GM19395 (cell line): ENCODE measurements at regions not wholly inside any gene's neighbourhood (a gene's known extent, or its start where the extent isn't known, plus 50 kb on each side); places are given as distances from the start of the nearest gene placed in this dataset.

Source experiments
- ATAC-seq: cut with Tn5 transposase; IDR thresholded peaks from one replicate; pipeline ENCODE4 v1.9.1; 2021; ENCODE audit warnings: mild to moderate bottlenecking, moderate library complexity; ENCODE audit not compliant: unreplicated experiment

DNA sequence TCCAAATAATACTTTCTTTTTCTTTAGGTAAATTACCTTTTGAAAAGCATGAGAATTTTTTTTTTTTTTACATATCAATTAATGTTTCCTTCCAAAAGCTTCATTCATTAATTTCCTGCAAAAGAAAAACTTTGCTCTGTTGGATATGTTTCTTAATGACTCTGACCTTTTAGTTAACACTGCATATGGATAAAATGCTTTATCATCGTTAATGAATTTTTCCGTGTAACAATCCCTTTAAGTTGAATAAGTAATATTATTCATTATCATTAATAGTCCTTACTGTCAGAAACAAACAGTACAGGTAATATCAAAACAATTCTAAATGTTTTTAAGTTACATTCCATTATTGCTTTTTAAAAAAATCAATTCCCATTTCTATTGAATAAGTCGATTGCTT lies 345.1 kb downstream of the SAMD5 start:
- no peak for ATAC-seq

DNA sequence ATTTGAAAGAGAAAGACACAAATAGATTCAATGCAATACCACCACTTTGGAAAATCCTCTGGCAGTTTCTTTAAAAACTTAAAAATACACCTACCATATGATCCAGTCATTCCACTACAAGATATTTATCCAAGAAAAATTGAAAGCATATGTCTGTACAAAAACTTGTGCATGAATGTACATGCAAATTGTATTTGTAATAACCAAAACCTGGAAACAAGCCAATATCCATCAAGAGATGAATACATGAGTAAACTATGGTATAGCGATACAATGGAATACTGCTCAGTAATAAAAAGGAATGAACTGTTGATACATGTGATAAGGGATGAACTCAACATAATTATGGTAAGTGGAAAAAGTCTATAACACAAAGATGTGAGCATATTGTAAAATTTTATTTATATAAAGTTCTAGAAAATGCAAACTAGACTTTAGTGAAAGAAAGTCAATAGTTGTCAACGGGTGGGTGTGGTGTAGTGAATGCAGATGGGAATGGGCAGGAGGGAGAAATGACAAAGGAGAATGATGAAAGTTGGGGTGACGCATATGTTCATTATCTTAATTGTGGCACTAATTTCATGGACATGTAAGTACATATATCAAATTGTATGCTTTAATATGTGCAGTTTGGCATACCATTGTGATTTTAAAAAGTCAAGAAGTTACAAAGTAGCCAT lies 347.5 kb downstream of the SAMD5 start:
- no peak for ATAC-seq

DNA sequence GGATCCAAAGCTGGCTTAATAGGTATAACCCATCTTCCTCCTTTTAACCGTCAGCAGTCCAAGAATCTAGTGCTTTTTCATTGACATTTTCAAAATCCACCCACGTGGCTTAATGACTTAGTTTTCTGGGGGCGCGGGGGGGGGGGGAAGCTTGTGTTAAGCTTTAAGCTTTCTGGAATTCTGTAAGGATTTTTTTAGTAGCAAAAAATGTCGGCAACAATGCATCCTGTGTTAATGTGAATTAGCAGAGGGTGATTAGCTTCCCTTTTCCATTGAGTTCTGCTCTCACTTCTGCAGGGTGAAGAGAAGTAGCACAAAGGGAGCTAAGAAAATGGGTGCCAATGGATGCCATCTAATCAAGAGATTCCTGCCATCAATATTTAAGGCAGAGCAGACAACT lies 348.2 kb downstream of the SAMD5 start:
- no peak for ATAC-seq

DNA sequence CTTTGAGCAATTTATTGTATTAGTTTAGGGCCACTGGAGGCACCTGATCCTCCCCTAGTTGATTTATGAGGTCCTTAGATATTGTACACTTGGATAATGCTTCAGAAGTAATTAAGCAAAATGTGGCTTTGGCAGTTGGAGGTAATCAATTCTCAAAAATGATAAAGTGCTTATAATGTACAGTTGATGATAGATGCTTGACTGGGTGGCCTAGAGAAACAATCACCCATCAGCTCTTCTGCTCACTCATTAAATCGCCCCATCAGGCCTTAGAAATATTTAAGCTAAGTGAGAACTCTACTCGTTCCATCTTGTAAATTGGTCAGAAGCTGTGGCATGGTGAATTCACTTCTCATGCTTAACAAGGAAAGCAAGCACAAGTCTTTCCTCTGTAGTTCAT lies 349.9 kb downstream of the SAMD5 start:
- ATAC-seq = no peak

DNA sequence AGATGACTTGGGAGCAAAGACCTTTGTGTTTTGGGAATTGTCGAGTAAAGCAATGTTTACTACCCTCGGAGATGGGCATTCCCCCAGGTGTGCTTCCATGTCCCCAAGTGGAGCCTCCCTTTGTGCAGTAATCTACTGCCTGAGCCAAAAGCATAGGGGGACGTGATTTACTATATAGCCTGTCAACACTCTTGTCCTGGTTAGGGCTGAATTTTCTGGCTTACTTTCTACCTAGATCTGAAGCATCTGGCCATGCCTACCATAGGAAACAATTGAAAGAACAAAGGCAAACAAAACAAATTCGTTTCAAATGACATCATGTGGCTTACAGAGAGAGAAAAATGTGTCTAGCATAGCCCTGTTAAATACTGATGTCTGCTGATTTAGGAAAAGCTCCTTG lies 350.6 kb downstream of the SAMD5 start:
- ATAC-seq = no peak

DNA sequence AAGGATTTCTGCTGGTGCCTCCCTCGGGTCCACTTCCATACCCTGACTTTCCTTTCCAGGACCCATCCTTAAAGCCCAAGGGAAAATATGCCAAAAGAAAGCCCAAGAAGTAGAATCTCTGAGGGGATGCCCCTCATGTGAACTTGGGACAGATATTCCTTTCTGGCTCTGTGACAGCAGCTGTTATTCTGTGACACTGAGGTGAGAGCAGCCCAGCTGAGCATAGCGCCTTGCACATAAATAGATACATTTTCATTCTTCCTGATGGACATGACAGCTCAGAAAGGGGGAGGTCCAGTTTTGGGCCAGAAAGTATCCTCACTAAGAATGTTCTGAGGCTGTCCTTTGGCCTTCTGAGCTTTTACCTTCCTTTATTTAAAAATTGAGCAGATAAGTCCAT lies 353.2 kb downstream of the SAMD5 start:
- no peak for ATAC-seq

DNA sequence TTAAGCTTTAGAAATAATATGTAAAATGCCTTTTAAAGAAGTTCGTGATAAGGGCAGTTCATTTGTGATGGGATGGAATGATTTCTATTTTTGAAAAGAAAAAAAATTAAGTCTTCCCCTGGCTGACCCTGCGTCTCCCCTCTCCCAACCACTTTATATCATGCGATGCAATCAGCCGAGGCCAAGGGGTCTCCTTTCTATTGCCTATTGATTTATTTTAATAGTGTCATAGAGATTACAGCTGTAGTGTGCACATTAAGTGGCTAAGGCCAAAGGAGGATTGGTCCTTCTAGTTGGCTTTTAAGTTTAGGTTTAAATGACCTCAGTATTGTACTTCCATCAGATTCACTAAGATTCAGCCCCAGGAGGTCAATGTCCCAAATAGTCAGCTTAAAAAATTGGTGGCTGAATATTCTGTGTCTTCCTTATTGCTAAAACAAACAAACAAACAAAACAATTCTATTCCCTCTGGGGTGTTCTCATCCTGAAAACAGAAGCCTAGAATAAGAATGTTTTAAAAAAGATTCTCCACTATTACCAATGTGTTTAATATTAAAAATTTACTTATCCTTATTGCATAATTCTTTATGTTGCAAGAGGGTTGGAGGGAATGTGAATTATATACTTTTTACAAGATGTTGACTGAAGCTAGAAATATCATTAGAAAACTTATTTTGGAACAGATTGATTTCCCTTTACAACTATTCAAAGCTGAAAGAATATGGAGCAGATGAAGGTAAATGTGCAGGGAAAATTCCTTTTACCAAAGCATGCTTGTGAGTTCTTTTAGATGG lies 359.1 kb downstream of the SAMD5 start:
- ATAC-seq = no peak

DNA sequence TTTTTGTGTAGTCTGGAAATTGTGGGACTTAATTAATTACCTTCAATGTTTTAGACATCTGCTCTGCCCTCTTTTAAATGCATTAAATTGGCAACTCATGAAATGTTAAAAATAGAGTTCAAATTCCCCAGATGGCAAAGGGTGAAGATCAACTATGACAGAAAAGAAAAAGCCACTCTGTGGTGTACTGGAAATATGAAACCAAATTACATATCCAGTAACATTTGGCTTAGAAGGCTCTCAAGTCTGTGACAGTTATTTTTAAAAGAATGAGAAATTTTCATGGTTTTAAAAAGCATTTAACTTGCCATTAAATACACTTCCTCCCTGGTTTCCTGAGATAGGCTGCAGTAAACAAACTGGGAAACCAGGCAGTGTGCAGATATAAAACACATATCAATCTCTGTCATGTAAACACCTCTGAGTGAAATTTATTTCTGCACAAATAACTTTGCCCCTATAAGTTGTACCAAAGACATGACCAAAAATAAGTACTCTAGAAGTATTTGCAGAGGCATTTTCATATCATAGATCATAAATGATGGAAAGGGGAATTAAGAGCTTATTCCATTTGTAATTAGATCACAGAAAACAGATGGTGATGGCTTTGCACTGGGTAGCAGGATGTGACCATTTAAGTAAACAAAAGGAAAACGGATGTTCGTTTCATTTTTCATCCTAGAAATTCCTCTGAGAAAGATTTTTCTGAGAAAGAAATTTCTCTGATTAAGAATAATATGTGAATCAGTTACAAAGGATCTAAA lies 360.1 kb downstream of the SAMD5 start:
- ATAC-seq = no peak

DNA sequence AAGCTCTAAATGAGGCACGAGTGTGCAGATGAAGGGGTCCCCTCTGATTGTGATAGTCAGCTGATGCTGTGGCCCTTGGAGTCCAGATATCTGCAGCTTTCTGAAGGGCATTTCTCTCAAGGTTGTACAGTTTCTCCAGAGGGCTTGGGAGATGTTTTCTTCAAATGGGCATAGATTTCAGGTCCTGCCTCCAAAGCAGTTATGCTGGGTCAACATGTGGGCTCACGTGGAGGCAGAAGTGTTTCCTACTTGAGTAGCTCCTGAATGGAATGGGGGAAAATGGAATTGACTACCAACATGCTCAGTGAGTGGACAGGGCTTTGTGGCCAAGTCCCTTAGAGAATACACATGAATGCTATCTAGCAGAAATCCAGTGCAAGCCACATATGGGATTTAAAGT lies 360.7 kb downstream of the SAMD5 start:
- ATAC-seq = no peak

DNA sequence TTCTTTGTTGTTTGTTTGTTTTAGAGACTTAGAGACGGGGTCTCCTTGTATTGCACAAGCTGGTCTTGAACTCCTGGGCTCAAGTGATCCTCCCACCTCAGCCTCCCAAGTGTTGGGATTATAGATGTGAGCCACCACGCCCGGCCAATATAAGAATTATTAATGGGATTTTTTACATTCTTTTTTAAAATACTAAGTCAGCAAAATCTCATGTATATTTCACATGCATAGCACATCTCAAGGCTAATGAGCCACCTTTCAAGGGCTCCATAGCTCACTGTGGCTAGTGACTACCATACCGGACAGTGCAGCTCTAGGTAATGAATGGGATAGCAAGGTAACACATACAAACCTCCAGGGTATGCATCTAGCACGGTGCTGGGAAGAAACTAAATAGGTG lies 361.4 kb downstream of the SAMD5 start:
- no peak for ATAC-seq

DNA sequence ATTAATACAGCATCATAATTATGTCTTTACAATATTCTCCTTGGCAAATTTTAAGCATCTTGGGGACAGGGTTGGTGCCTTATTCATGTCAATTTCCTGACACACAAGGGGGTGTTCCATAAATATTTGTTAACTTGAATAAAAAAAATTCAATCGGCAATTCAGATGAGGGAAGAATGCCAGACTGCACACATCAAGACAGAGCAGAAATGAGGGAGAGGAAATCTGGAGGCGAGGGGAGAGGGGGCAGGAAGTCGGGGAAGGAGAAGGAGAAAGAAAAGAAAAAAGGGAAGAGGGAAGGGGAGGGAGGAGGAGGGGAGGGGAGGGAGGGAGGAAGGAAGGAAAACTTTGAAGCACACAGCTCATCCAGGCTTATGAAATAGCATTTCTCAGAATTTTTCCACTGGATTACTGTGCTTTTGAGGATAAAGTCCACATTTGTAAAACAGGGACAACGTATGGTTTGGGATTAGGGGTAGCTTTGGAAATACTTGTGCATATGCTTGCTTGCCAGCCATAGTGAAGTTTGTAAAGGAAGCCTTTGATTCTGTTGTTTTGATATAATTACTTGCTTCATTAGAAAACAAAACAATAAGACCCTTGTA lies 362.1 kb downstream of the SAMD5 start:
- no peak for ATAC-seq

DNA sequence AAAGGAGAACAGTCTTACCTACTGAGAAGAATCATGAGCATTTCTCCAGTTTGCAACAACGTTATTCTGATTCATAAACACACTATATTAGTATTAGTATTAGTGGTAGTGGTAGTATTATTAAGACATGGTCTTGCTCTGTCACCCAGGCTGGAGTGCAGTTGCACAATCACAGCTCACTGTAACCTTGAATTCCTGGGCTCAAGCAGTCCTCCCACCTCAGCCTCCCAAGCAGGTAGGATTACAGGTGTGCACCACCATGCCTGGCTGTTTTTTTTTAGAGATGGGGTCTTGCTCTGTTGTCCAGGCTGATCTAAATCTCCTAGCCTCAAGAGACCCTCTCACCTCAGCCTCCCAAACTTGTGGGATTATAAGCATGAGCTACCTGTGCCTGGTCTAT lies 363.5 kb downstream of the SAMD5 start:
- no peak for ATAC-seq

DNA sequence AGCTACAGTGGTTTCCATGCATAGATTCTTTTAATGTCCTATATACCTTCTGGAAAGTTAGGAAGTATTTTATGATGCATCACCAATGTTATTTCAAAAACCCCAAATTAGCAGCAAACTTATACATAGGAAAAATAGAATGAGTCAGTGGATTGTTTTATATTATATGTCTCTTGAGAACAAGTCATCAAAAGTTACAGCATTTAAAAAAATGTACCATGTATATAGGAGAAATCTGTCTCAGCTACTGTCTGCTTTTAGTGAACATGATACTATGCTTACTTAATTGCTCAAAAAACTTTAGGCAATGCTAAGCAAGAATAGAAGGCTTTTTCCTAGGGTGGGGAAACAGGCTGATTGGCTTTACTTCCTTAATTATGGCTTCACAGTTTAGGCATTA lies 365.3 kb downstream of the SAMD5 start:
- no peak for ATAC-seq

DNA sequence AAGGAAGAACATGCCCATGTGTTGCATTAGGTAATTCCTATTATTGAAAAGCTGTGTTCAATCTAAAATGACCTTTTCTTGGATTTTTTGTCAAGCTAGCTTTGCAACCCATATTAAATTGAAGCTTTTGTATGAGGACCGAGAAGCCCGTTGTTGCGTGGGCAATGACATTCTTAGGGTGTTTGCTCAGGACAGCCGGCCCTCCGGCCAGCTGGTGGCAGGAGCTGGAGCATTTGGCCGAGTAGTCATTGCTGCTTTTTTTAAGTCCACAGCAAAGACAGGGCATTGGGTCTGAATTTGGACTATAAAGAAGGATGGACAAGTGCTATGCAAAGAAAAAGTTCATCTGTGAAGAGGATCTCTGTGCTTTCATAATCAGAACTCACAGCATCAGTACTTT lies 365.8 kb downstream of the SAMD5 start:
- ATAC-seq = no peak

DNA sequence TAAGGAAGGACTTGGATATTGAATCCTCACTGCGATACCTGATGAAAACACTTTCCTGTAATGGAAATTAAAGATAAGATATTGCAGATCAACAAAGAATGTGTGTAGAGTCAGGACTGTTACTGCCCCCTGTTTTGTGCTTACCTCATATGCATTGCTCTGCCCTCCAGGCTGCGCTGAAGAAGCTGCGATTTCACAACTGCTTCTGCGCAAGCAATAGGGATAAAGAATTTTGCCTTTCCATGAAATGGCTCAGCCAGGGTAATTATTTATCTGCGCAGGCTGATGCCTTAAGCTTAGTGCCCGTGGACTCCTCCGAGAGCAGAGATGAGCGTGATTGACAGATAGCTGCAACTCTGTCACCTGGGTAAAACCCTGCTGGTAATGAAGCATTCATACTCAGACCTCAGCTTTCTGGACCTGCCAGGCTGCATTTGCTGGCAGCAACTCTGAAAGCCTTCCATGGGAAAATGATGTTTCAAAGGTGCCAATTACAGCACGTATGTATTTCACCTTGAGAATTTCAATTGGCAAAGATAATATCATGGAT lies 370.6 kb downstream of the SAMD5 start:
- no peak for ATAC-seq

DNA sequence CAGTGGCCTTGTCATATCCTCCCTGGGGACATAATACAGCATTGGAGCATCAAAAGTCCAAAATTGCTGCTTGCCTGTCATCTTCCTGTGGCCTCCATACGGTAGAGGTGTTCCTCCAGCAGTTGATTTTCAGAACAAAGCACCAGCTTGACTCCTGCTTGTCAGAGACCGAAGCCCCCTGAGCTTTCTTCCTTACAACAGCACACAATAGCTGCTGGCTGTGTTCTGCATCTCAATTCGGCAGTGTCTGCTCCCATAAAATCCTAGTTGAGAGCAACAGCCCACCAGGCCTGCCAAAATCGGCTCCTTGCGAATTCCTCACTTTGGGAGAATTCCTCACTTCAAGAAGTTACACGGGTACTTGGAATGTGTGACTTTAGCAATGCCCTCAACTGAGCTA lies 372.9 kb downstream of the SAMD5 start:
- no peak for ATAC-seq

DNA sequence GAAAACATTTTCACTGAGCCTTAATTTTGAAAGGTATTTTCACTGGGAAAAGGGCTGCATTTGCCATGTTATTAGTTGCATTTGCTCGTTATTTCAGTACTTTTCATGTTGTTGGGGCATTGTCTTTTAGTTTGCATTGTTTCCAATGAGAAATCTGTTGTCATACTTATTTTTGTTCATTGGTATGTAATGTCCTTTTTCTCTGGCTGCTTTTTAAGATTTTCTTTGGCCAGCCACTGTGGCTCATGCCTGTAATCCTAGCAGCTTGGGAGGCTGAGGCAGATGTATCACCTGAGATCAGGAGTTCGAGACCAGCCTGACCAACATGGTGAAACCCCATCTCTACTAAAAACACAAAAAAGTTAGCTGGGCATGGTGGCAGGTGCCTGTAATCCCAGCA lies 379.9 kb downstream of the SAMD5 start:
- no peak for ATAC-seq

DNA sequence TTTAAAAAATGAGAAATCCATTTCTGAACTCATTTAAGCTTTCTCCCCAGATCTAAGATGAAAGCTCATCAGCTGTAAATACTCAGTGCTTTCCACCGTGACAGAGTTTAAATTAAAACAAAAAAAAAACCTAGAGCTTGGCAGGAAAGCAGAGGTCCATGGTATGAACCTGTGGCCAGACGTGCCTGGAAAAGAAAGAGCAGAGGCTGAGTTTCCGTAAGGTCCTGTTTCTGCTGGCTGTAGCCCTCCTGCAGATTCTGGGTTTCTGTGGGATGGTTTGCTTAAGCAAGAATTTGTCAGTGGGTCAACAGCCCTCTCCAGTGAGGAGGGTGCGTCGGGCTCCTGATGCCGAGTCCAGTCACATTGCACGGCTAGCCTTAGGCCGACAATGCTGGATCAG lies 383.2 kb downstream of the SAMD5 start:
- ATAC-seq = no peak

DNA sequence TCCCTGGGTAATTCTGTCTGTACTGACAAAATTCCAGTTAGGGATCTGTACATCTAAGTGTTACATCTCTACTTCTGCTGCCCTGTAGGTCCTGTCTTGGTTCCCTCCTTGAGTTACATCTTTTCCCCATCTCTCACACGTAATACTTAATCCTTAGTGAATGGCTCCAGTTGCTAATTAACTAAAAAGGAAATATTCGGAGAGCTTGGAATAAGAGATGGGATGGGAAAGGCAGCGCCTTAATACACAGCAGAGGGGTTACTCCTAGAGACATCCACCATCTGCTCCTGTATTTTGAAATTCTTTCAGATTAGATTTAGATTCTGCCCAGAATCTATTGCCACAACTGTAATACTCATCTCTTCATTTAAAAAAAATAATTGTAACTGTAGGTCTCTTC lies 384.0 kb downstream of the SAMD5 start:
- ATAC-seq = no peak

DNA sequence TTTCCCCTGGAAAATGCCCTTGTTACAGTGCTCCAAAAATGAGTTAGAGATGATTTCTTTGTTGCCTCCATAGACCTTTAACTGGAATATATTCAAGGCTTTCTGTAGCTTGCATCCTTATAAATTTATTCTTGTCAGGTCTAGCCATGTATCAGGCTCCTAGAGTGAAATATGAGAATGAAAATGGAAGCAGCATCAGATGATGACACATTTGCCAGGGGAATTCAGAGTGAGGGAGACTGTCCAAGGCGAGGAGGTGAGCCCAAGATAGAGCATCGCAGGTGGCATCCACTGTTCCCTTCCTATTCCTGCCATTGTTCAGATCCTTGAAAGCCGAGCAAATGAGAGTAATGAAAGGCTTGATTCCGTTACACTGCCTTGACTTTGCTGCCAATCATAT lies 386.8 kb downstream of the SAMD5 start:
- ATAC-seq = no peak

DNA sequence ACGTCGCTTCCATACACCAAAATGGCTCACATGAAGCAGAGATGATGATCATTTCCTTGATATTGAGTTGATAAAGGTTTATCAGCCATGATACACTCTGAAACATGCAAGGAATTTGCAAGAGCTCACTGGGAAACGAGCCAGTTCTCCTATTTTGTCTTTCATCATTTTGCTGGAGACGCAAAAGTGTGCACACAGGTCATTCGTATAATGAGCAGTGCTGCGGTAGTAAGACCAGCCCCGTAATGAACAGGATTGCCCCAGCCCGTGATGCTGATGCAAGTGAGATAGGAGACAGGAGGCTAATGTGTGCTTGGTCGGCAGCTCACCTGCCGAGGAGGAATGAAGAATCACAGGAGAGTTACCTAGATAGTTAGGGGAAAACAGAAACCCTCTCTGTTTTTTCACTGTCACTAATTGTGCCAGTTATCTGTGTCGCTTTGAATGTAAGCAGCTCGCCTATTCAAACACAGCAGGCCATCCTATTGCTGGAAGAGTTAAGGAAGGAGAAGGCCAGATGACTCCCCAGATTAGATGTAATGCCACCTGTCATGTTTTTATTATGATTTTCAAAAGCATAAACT lies 391.8 kb downstream of the SAMD5 start:
- ATAC-seq = no peak
